ENCODE measurements at regions not wholly inside any gene's neighbourhood (a gene's known extent, or its start where the extent isn't known, plus 50 kb on each side); places are given as distances from the start of the nearest gene placed in this dataset.

DNA sequence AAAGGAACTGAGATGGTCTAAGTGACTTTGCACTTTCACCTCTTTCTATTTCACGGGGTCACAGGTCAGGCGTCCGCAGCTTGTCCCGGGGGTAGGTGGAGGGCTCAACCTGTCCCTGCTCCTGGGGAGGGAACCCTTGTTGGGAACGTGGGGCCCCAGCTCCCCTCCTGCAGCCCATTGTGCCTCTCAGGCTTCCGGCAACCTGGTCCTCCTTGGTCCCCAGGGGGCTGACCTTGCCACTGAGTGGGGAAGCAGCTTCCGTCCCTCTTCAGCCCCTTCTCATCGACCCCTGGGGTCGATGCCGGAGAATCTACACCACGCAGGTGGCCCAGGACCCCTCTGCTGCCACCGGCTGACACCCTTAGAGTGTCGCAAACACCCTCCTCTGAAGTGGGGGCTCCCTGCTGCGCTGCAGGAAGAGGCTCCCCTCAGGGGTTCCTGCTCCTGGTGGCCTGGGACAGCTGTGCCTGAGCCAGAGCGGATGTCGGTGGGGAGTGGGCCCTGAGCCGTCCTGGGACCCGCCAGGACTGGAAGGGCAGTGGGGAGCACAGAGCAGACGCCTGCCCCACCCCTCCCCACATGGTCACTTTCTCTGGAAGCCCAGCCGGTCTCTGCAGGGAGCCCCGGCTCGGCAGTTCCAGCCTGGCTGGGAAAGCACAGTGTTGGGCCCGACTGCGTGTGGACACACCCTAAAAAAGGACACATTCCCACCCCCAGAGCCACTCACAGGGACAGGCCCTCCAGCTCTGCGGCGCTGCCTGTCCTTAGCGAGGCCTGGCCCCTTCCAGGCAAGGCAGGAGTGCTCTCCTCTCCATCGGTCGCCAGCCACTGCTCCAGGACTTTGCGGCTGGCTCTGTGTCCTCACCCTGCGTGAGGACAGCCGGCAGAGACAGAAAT is 357.5 kb upstream of the SHH start:
- WGBS (ENCODE audit: low lambda C conversion rate), result 16% methylated on average over 5 of the region's 32 CpGs
- no peak for TF ChIP-seq ZNF616 (CRISPR knock-in tag; IDR thresholded peaks at IDR 0.05; ENCODE audit: low read depth)
- TF ChIP-seq ZNF546 (CRISPR knock-in tag; conservative IDR thresholded peaks at IDR 0.05), result no peak
- TF ChIP-seq, protein P1, sequence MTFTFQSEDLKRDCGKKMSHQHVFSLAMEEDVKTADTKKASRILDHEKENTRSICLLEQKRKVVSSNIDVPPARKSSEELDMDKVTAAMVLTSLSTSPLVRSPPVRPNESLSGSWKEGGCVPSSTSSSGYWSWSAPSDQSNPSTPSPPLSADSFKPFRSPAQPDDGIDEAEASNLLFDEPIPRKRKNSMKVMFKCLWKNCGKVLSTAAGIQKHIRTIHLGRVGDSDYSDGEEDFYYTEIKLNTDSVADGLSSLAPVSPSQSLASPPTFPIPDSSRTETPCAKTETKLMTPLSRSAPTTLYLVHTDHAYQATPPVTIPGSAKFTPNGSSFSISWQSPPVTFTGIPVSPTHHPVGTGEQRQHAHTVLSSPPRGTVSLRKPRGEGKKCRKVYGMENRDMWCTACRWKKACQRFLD (CRISPR knock-in tag; IDR thresholded peaks at IDR 0.05; ENCODE audit: borderline replicate concordance), result no peak
- no peak for TF ChIP-seq ATRX (CRISPR knock-in tag; IDR thresholded peaks at IDR 0.05; ENCODE audit: borderline replicate concordance)
- TF ChIP-seq, protein P2, sequence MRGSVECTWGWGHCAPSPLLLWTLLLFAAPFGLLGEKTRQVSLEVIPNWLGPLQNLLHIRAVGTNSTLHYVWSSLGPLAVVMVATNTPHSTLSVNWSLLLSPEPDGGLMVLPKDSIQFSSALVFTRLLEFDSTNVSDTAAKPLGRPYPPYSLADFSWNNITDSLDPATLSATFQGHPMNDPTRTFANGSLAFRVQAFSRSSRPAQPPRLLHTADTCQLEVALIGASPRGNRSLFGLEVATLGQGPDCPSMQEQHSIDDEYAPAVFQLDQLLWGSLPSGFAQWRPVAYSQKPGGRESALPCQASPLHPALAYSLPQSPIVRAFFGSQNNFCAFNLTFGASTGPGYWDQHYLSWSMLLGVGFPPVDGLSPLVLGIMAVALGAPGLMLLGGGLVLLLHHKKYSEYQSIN (CRISPR knock-in tag; IDR thresholded peaks at IDR 0.05; ENCODE audit: borderline replicate concordance), result no peak
- TF ChIP-seq ZNF567 (CRISPR knock-in tag; IDR thresholded peaks at IDR 0.05; ENCODE audit: borderline replicate concordance), result no peak
- no peak for TF ChIP-seq ZNF737 (CRISPR knock-in tag; IDR thresholded peaks at IDR 0.05; ENCODE audit: borderline replicate concordance)
- DNase-seq (ENCODE audit: low spot score), result no peak

More for the DNA sequence above, 357.5 kb upstream of the SHH start:
- CTCF ChIA-PET (ENCODE audit: low intra/inter-chr PET ratio, low total read pairs), result no interaction called here
- no peak overlapping the region for H3K27ac ChIP-seq (ENCODE audit: extremely low read length, insufficient read depth, low read length)
- H3K27me3 ChIP-seq (ENCODE audit: control insufficient read depth in 1 of 2, insufficient read depth in 2 of 2, low read length in 2 of 2), result peaks cover 3 to 28% of the 10 kb centered on the region in 2 experiments; a peak in 3 of 5 replicates
- no peak for FAIRE-seq
- H3K4me2 ChIP-seq (ENCODE audit: low read depth, low read length), result no peak overlapping the region
- H2AFZ ChIP-seq (ENCODE audit: low read length), result no peak overlapping the region
- POLR2A ChIA-PET, result no interaction called here
- no peaks in the 10 kb centered on the region for H3K36me3 ChIP-seq (replicated peaks in 1 of 2; ENCODE audit: control insufficient read depth in 1 of 2, insufficient read depth in 2 of 2, low read length in 2 of 2)
- H3K4me1 ChIP-seq (ENCODE audit: insufficient read depth, low read length), result no peaks in the 10 kb centered on the region
- intact Hi-C loops (cut with micrococcal nuclease; ENCODE audit: unreplicated experiment), result no loop called here
- H3K79me2 ChIP-seq (ENCODE audit: insufficient read depth, low read length), result no peaks in the 10 kb centered on the region
- in situ Hi-C loops (cut with HindIII; ENCODE audit: extremely low pct_ligation_motif_present, low pct_unique_long_range_greater_than_20kb), result no loop called here
- H3K9me3 ChIP-seq (ENCODE audit: low read length), result no peaks in the 10 kb centered on the region
- H3K4me3 ChIP-seq (replicated peaks in 1 of 3; ENCODE audit: insufficient read depth in 1 of 3, low read depth in 2 of 3, low read length in 3 of 3), result no peak overlapping the region
- H3K9ac ChIP-seq (ENCODE audit: insufficient read depth, low read depth, low read length), result no peak overlapping the region
- H4K20me1 ChIP-seq (ENCODE audit: insufficient read depth, low read length), result no peaks in the 10 kb centered on the region
- ATAC-seq, result peak; percentile 25; the same call in 2 of the 3 replicates
- no TSS peak for BruUV-seq (replicated peaks)

Data from HepG2 (cell line).